ENCODE measurements at regions not wholly inside any gene's neighbourhood (a gene's known extent, or its start where the extent isn't known, plus 50 kb on each side); places are given as distances from the start of the nearest gene placed in this dataset.
"Not testable (repeated sequence)": the region's sequence is repeated elsewhere in the genome, so short reads cannot be mapped to it uniquely, and the experiment has no call there.

DNA sequence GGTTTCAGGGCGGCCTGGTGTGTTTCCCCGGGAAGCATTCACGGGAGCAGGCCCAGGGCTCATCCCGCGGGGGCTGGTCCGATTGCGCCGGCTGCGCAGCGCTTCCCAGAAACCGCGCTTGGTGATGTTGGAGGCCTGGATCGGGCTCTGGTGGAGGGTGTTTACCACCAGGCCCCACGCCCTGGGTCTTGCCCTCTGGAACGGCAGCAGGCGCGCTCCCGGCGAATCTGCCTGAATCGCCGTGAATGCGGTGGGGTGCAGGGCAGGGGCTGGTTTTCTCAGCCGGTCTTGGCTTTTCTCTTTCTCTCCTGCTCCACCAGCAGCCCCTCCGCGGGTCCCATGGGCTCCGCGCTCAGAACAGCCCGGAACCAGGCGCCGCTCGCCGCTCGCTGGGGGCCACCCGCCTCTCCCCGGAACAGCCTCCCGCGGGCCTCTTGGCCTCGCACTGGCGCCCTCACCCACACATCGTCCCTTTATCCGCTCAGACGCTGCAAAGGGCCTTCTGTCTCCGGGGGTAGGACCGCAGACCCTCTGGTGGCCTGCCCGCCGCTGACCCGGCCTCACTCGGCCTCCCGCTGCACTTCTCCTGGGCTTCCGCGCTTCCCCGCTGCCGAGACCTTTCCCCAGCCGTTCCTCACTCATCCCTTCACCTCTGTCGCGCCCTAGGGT, 69.4 kb upstream of the GJB6 start:
- no peak for DNase-seq
- Histone ChIP-seq H3K36me3 (no peaks in the 10 kb centered on the region), H3K27me3 (no peaks in the 10 kb centered on the region), H3K4me1 (no peaks in the 10 kb centered on the region), H3K4me3 (peak overlapping the region in 1 of 4 donors; percentile 10), H3K9me3 (no peaks in the 10 kb centered on the region), H3K27ac (no peak overlapping the region)
- TF ChIP-seq POLR2A (IDR thresholded peaks at IDR 0.05): no peak
- TF ChIP-seq, protein P1, sequence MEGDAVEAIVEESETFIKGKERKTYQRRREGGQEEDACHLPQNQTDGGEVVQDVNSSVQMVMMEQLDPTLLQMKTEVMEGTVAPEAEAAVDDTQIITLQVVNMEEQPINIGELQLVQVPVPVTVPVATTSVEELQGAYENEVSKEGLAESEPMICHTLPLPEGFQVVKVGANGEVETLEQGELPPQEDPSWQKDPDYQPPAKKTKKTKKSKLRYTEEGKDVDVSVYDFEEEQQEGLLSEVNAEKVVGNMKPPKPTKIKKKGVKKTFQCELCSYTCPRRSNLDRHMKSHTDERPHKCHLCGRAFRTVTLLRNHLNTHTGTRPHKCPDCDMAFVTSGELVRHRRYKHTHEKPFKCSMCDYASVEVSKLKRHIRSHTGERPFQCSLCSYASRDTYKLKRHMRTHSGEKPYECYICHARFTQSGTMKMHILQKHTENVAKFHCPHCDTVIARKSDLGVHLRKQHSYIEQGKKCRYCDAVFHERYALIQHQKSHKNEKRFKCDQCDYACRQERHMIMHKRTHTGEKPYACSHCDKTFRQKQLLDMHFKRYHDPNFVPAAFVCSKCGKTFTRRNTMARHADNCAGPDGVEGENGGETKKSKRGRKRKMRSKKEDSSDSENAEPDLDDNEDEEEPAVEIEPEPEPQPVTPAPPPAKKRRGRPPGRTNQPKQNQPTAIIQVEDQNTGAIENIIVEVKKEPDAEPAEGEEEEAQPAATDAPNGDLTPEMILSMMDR (IDR thresholded peaks at IDR 0.05): no peak

DNA sequence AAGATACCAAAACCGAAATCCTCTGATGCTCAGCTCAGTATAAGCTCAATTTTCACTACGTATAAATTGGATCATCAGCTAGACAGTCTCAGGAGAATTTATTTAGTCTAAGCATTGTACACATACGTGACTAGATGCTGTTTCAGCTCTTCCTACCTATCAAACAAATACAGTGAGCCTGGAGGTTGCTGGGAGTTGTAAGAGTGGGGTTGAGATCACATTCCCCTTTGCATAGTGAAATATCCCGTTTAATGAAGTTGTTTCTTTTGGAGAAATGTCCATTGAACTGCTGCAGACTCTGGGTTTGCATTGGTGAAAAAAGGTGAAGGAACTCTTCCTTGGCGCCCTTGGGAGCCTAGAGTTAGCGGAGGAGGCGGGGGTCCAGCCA, 68.9 kb upstream of the GJB6 start:
- no peak for TF ChIP-seq POLR2A (IDR thresholded peaks at IDR 0.05)
- TF ChIP-seq, protein P1 (IDR thresholded peaks at IDR 0.05): no peak
- H3K9me3 ChIP-seq: no peaks in the 10 kb centered on the region
- no peak for DNase-seq
- H3K36me3 ChIP-seq: no peaks in the 10 kb centered on the region
- no peaks in the 10 kb centered on the region for H3K27me3 ChIP-seq
- no peak overlapping the region for H3K27ac ChIP-seq
- peak overlapping the region in 1 of 4 donors; percentile 10 for H3K4me3 ChIP-seq
- H3K4me1 ChIP-seq: no peaks in the 10 kb centered on the region

DNA sequence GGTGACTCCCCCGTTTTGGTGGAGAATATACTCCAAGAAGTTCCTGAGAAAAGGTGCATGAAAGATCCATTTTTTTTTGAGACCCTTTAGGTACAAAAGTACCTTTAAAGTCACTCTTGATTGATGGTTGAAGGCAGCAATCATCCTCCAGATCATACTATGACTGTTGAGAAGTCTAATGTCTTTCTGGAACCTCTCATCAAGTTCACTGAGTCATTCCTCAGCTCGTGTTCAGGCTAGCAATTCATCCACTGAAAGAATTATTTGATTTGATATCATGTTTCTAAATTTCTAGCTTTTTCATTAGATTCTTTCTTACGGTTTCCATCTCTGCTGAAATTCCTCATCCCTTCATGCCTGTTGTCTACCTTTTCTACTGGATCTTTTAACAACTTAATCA, 65.1 kb upstream of the GJB6 start:
- Histone ChIP-seq H3K4me1 (no peaks in the 10 kb centered on the region), H3K27ac (no peak overlapping the region), H3K4me3 (no peak overlapping the region), H3K27me3 (no peaks in the 10 kb centered on the region), H3K9me3 (no peaks in the 10 kb centered on the region), H3K36me3 (no peaks in the 10 kb centered on the region)
- no peak for DNase-seq
- TF ChIP-seq POLR2A (IDR thresholded peaks at IDR 0.05): no peak
- TF ChIP-seq, protein P1 (IDR thresholded peaks at IDR 0.05): no peak

DNA sequence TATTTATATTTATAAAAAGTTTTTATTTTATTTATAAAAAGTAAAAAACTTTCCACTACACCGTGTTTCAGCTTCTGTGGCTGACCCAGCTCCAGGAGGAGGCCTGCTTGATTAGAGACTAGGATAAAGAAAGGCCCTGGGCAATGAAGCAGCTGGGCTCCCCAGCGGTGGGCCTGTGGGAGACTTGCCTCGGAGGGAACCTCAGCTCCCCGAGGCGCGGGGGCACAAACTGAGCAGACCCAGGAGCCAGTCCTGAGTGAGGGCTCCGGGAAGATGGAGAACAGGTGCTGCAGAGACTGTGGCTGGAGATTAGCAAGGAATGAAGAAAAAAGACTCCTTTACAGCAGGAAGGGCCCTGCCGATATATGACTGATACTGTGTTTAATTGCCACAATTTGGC, 63.8 kb upstream of the GJB6 start:
- DNase-seq: no peak
- Histone ChIP-seq H3K4me1 (no peaks in the 10 kb centered on the region), H3K4me3 (no peak overlapping the region), H3K27ac (no peak overlapping the region), H3K27me3 (no peaks in the 10 kb centered on the region), H3K36me3 (no peaks in the 10 kb centered on the region), H3K9me3 (no peaks in the 10 kb centered on the region)
- TF ChIP-seq, protein P1 (IDR thresholded peaks at IDR 0.05): no peak
- TF ChIP-seq POLR2A (IDR thresholded peaks at IDR 0.05): no peak

- H3K27me3 ChIP-seq: no peaks in the 10 kb centered on the region
- H3K27ac ChIP-seq: no peak overlapping the region
- no peak for DNase-seq
- no peaks in the 10 kb centered on the region for H3K36me3 ChIP-seq
- TF ChIP-seq, protein P1 (IDR thresholded peaks at IDR 0.05): no peak
- no peak for TF ChIP-seq POLR2A (IDR thresholded peaks at IDR 0.05)
- no peaks in the 10 kb centered on the region for H3K4me1 ChIP-seq
- no peaks in the 10 kb centered on the region for H3K9me3 ChIP-seq
- no peak overlapping the region for H3K4me3 ChIP-seq
Observed at GRCh38 chr13:20294497-20294896, 62.4 kb upstream of the GJB6 start.

DNA sequence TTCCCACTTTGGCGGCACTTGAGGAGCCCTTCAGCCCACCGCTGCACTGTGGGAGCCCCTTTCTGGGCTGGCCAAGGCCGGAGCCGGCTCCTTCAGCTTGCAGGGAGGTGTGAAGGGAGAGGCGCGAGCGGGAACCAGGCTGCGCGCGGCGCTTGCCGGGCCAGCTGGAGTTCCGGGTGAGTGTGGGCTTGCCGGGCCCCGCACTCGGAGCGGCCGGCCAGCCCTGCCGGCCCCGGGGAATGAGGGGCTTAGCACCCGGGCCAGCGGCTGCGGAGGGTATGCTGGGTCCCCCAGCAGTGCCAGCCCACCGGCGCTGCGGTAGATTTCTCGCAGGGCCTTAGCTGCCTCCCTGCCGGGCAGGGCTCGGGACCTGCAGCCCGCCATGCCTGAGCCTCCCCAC, 60.2 kb upstream of the GJB6 start:
- H3K27ac ChIP-seq, DNase-seq, H3K9me3 ChIP-seq, H3K4me1 ChIP-seq, H3K36me3 ChIP-seq, H3K27me3 ChIP-seq, H3K4me3 ChIP-seq: not testable (repeated sequence)

Measured in Peyer's patch (tissue), 4 donors.